OCI-LY3 (cell line): ENCODE measurements at regions not wholly inside any gene's neighbourhood (a gene's known extent, or its start where the extent isn't known, plus 50 kb on each side); places are given as distances from the start of the nearest gene placed in this dataset.

Experiments
- H2AFZ ChIP-seq: fragments of 200-600, 300-600 bp; shearing (Covaris generic); 2 replicates; pipeline ENCODE4 v1.6.0; 2014; ENCODE audit warnings: antibody characterized with exemption, low read depth, low read length
- H3K27ac ChIP-seq: fragments of 200-600, 300-600 bp; sonication (generic); 2 replicates; pipeline ENCODE4 v1.5.1; 2014; ENCODE audit warnings: mild to moderate bottlenecking, low read length, moderate library complexity, mixed read lengths
- H3K27me3 ChIP-seq: fragments of 200-600, 300-600 bp; sonication (generic); 2 replicates; pipeline ENCODE4 v1.6.1; 2014; ENCODE audit warnings: low read depth, low read length, mixed read lengths
- H3K36me3 ChIP-seq: fragments of 200-600, 300-600 bp; sonication (generic); replicated peaks from 2 replicates; pipeline ENCODE3; 2014; ENCODE audit warnings: low read depth, low read length, mixed read lengths
- H3K4me1 ChIP-seq: fragments of 300-600, 200-600 bp; sonication (generic); 2 replicates; pipeline ENCODE4 v1.6.1; 2014; ENCODE audit warnings: low read length, mixed read lengths
- H3K4me2 ChIP-seq: fragments of 200-600, 300-600 bp; sonication (generic); 2 replicates; pipeline ENCODE4 v1.6.1; 2014; ENCODE audit warnings: low read length, mixed read lengths
- H3K4me3 ChIP-seq: fragments of 300-600, 200-600 bp; sonication (generic); 2 replicates; pipeline ENCODE4 v1.5.1; 2014; ENCODE audit warnings: antibody characterized with exemption, mild to moderate bottlenecking, low read length, moderate library complexity
- H3K79me2 ChIP-seq: fragments of 300-600, 200-600 bp; shearing (Covaris generic); 2 replicates; pipeline ENCODE4 v1.6.1; 2014; ENCODE audit warnings: mild to moderate bottlenecking, low read length, mixed read lengths
- H3K9ac ChIP-seq: fragments of 300-600, 200-600 bp; shearing (Covaris generic); 2 replicates; pipeline ENCODE4 v1.6.0; 2014; ENCODE audit warnings: mild to moderate bottlenecking, low read length, moderate library complexity
- H3K9me3 ChIP-seq: fragments of 200-600, 300-600 bp; shearing (Covaris generic); 2 replicates; pipeline ENCODE4 v1.6.1; 2014; ENCODE audit warnings: low read length, mixed read lengths; ENCODE audit not compliant: insufficient read depth
- H4K20me1 ChIP-seq: fragments of 200-600, 300-600 bp; sonication (generic); 2 replicates; pipeline ENCODE4 v1.6.1; 2016; ENCODE audit warnings: low read length, mixed read lengths; ENCODE audit not compliant: insufficient read depth
- EZH2phosphoT487 ChIP-seq: fragments of 200-600 bp; shearing (Covaris generic); IDR thresholded peaks from 2 replicates; pipeline ENCODE4 v1.6.1; 2018; ENCODE audit warnings: antibody characterized with exemption, mixed run types, low read depth
- TF ChIP-seq, protein P1 (sequence below): fragments of 200-600, 300-600 bp; sonication (generic); IDR thresholded peaks from 2 replicates; pipeline ENCODE4 v1.5.1; 2014; ENCODE audit warnings: antibody characterized with exemption, low read length, low read depth

DNA sequence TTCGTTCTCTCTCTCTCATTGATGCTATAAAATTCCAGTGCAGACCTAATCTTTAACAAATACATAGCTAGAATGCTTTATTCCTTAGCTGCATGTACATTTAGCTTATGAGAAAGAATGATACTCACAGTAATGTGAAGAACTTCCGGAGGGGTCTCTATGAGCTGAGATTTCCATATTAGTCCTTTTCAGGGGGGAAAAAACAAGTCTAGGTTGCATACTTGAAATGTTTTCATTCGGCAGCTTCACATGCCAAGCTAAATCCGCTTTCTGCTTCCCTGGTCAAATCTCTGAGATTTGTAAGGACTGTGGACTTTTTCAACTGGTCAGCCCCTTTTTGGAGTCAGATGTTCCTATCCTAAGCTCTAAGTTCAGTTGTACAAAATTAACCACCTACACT lies 111.5 kb upstream of the COL8A1 start:
- H3K4me3 ChIP-seq = no peak overlapping the region
- TF ChIP-seq, protein P1, sequence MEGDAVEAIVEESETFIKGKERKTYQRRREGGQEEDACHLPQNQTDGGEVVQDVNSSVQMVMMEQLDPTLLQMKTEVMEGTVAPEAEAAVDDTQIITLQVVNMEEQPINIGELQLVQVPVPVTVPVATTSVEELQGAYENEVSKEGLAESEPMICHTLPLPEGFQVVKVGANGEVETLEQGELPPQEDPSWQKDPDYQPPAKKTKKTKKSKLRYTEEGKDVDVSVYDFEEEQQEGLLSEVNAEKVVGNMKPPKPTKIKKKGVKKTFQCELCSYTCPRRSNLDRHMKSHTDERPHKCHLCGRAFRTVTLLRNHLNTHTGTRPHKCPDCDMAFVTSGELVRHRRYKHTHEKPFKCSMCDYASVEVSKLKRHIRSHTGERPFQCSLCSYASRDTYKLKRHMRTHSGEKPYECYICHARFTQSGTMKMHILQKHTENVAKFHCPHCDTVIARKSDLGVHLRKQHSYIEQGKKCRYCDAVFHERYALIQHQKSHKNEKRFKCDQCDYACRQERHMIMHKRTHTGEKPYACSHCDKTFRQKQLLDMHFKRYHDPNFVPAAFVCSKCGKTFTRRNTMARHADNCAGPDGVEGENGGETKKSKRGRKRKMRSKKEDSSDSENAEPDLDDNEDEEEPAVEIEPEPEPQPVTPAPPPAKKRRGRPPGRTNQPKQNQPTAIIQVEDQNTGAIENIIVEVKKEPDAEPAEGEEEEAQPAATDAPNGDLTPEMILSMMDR = no peak
- no peak for TF ChIP-seq EZH2phosphoT487
- H2AFZ ChIP-seq = no peak overlapping the region
- H4K20me1 ChIP-seq = no peaks in the 10 kb centered on the region
- no peak overlapping the region for H3K4me2 ChIP-seq
- no peaks in the 10 kb centered on the region for H3K9me3 ChIP-seq
- H3K27ac ChIP-seq = no peak overlapping the region
- no peaks in the 10 kb centered on the region for H3K79me2 ChIP-seq
- H3K27me3 ChIP-seq = no peaks in the 10 kb centered on the region
- H3K4me1 ChIP-seq = no peaks in the 10 kb centered on the region
- H3K9ac ChIP-seq = no peak overlapping the region
- no peaks in the 10 kb centered on the region for H3K36me3 ChIP-seq

DNA sequence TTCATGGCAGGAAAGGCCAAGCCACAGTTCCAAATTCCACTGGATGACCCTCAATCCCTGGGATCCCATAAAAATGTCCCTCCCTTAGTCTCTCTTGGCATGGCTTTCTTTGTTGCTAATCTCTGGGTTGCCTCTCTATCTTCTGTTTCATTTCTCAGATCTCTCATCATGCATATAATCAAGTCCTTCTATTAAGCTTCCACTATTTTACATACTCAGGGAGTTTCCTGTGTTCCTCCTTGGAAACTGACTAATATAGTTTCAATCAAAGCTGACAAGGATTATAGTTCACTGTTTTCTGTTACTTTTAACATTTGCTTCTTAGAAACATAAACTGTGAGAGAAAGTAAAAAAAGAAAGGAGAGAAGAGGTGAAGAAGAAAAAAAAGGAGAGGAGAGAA lies 113.8 kb upstream of the COL8A1 start:
- H3K27ac ChIP-seq = no peak overlapping the region
- no peak overlapping the region for H3K9ac ChIP-seq
- H3K36me3 ChIP-seq = no peaks in the 10 kb centered on the region
- TF ChIP-seq EZH2phosphoT487 = no peak
- TF ChIP-seq, protein P1 = no peak
- H3K9me3 ChIP-seq = no peaks in the 10 kb centered on the region
- H3K4me3 ChIP-seq = no peak overlapping the region
- no peak overlapping the region for H2AFZ ChIP-seq
- H4K20me1 ChIP-seq = no peaks in the 10 kb centered on the region
- H3K79me2 ChIP-seq = no peaks in the 10 kb centered on the region
- no peaks in the 10 kb centered on the region for H3K4me1 ChIP-seq
- no peaks in the 10 kb centered on the region for H3K27me3 ChIP-seq
- H3K4me2 ChIP-seq = no peak overlapping the region

GRCh38 chr3:99523431-99524127 lies 114.8 kb upstream of the COL8A1 start:
- Histone ChIP-seq H3K27ac (no peak overlapping the region), H3K4me1 (no peaks in the 10 kb centered on the region), H3K9ac (no peak overlapping the region), H2AFZ (no peak overlapping the region), H4K20me1 (no peaks in the 10 kb centered on the region), H3K4me3 (no peak overlapping the region), H3K9me3 (no peaks in the 10 kb centered on the region), H3K36me3 (no peaks in the 10 kb centered on the region), H3K79me2 (no peaks in the 10 kb centered on the region), H3K27me3 (no peaks in the 10 kb centered on the region), H3K4me2 (no peak overlapping the region)
- no peak for TF ChIP-seq EZH2phosphoT487
- TF ChIP-seq, protein P1 = no peak

DNA sequence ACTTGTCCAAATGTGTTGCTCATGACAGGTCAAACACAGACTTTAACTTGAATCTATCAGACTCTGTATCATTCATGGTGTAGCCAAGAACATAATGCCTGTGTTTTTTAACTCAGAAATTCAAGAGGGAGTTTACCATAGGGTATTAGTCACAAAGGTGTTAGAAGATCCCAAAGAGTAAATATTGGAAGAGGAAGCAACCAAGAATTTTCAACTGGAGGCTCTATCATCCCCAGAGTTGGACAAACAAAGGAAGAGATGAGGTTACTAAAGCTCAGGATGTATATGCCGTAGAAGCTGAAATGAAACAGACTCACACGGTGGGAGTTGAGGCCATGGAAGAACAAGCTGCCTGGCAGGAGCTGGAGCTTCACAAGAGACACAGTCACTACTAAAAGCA lies 116.2 kb upstream of the COL8A1 start:
- H3K79me2 ChIP-seq = no peaks in the 10 kb centered on the region
- no peak overlapping the region for H3K9ac ChIP-seq
- TF ChIP-seq, protein P1 = no peak
- TF ChIP-seq EZH2phosphoT487 = no peak
- H2AFZ ChIP-seq = no peak overlapping the region
- no peak overlapping the region for H3K4me3 ChIP-seq
- H3K4me2 ChIP-seq = no peak overlapping the region
- H3K27ac ChIP-seq = no peak overlapping the region
- H3K9me3 ChIP-seq = no peaks in the 10 kb centered on the region
- H3K36me3 ChIP-seq = no peaks in the 10 kb centered on the region
- H4K20me1 ChIP-seq = no peaks in the 10 kb centered on the region
- H3K4me1 ChIP-seq = no peaks in the 10 kb centered on the region
- no peaks in the 10 kb centered on the region for H3K27me3 ChIP-seq
